Vagina (tissue), 2 donors: ENCODE measurements at regions not wholly inside any gene's neighbourhood (a gene's known extent, or its start where the extent isn't known, plus 50 kb on each side); places are given as distances from the start of the nearest gene placed in this dataset.

Experiments used
- CTCF ChIP-seq, 3 experiments: fragments of 450-650 bp in 2 of 3; fragments of 200-600 bp in 1 of 3; sonication (generic) in 1 of 3; IDR thresholded peaks; one replicate each; pipeline ENCODE4 v1.5.1; 2017 to 2019; ENCODE audit warnings: antibody characterized with exemption in 3 of 3, mild to moderate bottlenecking in 2 of 3, moderate library complexity in 2 of 3
- POLR2A ChIP-seq, 2 donors: fragments of 450-650 bp; IDR thresholded peaks; one replicate each; pipeline ENCODE4 v1.6.1; 2017; ENCODE audit warnings: antibody characterized with exemption in 2 of 2, mild to moderate bottlenecking in 2 of 2, moderate library complexity in 2 of 2

GRCh38 chr18:27497246-27497645 is 312.1 kb upstream of the CHST9 start:
- TF ChIP-seq CTCF (IDR thresholded peaks at IDR 0.05): no peak
- TF ChIP-seq POLR2A (IDR thresholded peaks at IDR 0.05): no peak
